Skeletal muscle tissue (tissue), 3 donors: ENCODE measurements at regions not wholly inside any gene's neighbourhood (a gene's known extent, or its start where the extent isn't known, plus 50 kb on each side); places are given as distances from the start of the nearest gene placed in this dataset.

ENCODE experiments used
- H3K27ac ChIP-seq: one replicate; pipeline ENCODE4 v1.7.0; 2013; ENCODE audit warnings: mild to moderate bottlenecking, low read depth, low read length, inconsistent platforms
- H3K27me3 ChIP-seq, 3 donors: one replicate each; pipeline ENCODE4 v1.7.0; 2013; ENCODE audit warnings: low read length in 3 of 3; ENCODE audit not compliant: control insufficient read depth in 3 of 3, insufficient read depth in 3 of 3
- H3K36me3 ChIP-seq, 3 donors: one replicate each; pipeline ENCODE4 v1.7.0; 2013; ENCODE audit warnings: low read length in 3 of 3; ENCODE audit not compliant: control insufficient read depth in 3 of 3, insufficient read depth in 3 of 3
- H3K4me1 ChIP-seq, 3 donors: one replicate each; pipeline ENCODE4 v1.7.0; 2013; ENCODE audit warnings: low read length in 3 of 3, mild to moderate bottlenecking in 3 of 3; ENCODE audit not compliant: control insufficient read depth in 3 of 3, insufficient read depth in 3 of 3
- H3K4me3 ChIP-seq, 3 donors: one replicate each; pipeline ENCODE4 v1.7.0; 2013; ENCODE audit warnings: low read length in 3 of 3
- H3K9ac ChIP-seq, 3 donors: one replicate each; pipeline ENCODE4 v1.7.0; 2013; ENCODE audit warnings: low read length in 3 of 3, mild to moderate bottlenecking in 3 of 3, moderate library complexity in 2 of 3, low read depth in 1 of 3
- H3K9me3 ChIP-seq, 3 donors: one replicate each; pipeline ENCODE4 v1.7.0; 2013; ENCODE audit warnings: low read length in 3 of 3; ENCODE audit not compliant: control insufficient read depth in 3 of 3
- donor health status: Osteomylitis.

GRCh38 chr7:4550117-4550516, 132.0 kb upstream of the FOXK1 start:
- H3K27me3 ChIP-seq = no peaks in the 10 kb centered on the region
- no peaks in the 10 kb centered on the region for H3K4me1 ChIP-seq
- H3K9me3 ChIP-seq = peaks cover 6 to 10% (median 9%) of the 10 kb centered on the region in 3 donors
- no peaks in the 10 kb centered on the region for H3K36me3 ChIP-seq
- H3K9ac ChIP-seq = no peak overlapping the region
- no peak overlapping the region for H3K27ac ChIP-seq
- no peak overlapping the region for H3K4me3 ChIP-seq

DNA sequence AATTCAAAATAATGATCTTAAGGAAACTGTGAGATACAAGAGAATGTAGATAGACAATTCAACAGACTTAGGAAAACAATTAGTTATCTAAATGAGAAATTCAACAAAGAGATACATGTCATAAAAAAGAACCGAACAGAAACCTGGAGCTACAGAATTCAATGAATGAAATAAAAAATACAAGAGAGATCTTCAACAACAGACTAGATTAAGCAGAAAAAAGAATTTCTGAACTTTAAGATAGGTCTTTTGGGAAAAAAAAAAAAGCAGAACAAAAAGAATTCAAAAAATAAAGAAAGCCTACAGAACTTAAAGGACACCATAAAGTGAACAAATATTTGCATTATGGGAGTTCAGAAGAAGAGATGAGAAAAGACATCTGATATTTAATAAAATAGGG, 129.1 kb upstream of the FOXK1 start:
- Histone ChIP-seq H3K9me3 (peaks cover 6 to 10% (median 9%) of the 10 kb centered on the region in 3 donors), H3K9ac (no peak overlapping the region), H3K4me1 (no peaks in the 10 kb centered on the region), H3K4me3 (no peak overlapping the region), H3K27ac (no peak overlapping the region), H3K36me3 (no peaks in the 10 kb centered on the region), H3K27me3 (peaks cover 0 to 3% (median 0%) of the 10 kb centered on the region in 3 donors)

- Histone ChIP-seq H3K27me3 (peaks cover 0 to 3% (median 0%) of the 10 kb centered on the region in 3 donors), H3K27ac (no peak overlapping the region), H3K4me1 (no peaks in the 10 kb centered on the region), H3K4me3 (no peak overlapping the region), H3K9me3 (peaks cover 6 to 9% (median 8%) of the 10 kb centered on the region in 3 donors), H3K36me3 (no peaks in the 10 kb centered on the region), H3K9ac (no peak overlapping the region)
Measured at GRCh38 chr7:4556868-4557793, 125.0 kb upstream of the FOXK1 start.

DNA sequence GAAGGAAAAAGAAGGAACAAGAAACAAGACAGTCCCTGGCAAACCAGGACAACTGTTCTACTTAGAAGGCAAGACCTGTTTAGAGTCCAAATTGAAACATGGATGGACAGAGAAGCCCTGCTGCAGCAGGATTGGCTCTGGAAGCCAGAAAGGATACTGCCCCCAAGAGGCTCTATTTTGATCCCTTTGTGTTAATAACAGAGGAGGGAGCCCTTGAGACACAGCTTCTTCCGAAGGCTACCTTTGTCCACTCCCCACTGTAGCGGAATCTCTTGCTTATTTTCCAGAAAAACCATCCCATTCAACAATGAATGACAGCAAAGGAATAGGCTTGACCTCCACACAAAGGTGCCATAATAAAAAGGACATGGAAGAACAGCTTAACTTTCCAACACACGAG, 120.3 kb upstream of the FOXK1 start:
- no peak overlapping the region for H3K4me3 ChIP-seq
- H3K27me3 ChIP-seq = peaks cover 0 to 8% (median 3%) of the 10 kb centered on the region in 3 donors
- H3K9me3 ChIP-seq = peaks cover 0 to 4% (median 0%) of the 10 kb centered on the region in 3 donors
- no peaks in the 10 kb centered on the region for H3K36me3 ChIP-seq
- H3K27ac ChIP-seq = no peak overlapping the region
- no peaks in the 10 kb centered on the region for H3K4me1 ChIP-seq
- no peak overlapping the region for H3K9ac ChIP-seq

DNA sequence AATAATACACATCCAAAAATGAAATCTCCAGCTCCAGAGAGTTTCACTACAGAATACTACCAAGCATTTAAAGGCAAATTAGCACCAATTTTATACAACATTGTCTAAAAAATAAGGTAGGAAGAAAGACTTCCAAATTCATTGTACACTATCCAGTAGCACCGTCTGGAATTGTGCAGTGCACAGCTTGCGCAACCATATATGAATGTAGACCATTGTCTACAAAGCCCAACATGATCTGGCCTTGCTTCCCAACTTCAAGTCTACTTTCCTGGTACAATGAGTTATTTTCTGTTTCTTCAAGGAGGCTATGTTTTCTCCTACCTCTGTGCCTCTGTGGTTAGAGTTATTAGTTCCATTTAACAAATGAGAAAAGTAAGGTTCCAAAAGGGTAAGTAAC, 115.4 kb upstream of the FOXK1 start:
- peaks cover 0 to 4% (median 0%) of the 10 kb centered on the region in 3 donors for H3K9me3 ChIP-seq
- no peak overlapping the region for H3K4me3 ChIP-seq
- H3K27me3 ChIP-seq = peaks cover 0 to 8% (median 0%) of the 10 kb centered on the region in 3 donors
- no peaks in the 10 kb centered on the region for H3K4me1 ChIP-seq
- H3K27ac ChIP-seq = no peak overlapping the region
- no peak overlapping the region for H3K9ac ChIP-seq
- H3K36me3 ChIP-seq = no peaks in the 10 kb centered on the region

DNA sequence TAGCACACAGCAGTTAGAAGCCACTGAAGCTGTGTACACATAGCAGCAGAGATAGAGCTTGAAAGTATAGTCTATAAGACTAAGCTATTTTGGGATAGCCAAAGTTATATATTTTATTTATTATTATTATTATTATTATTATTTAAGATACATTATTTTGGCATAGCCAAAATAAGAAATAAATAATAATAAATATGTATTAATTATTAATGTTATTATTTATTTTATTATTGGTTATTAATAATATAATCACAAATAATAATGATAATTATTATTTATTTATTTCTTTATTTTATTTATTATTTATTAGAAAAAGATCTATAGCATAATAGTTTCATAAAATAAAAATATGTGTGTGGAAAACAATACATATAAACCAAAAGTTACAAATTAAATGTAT, 107.2 kb upstream of the FOXK1 start:
- Histone ChIP-seq H3K9me3 (no peaks in the 10 kb centered on the region), H3K27ac (no peak overlapping the region)

GRCh38 chr7:4575254-4575653, 106.8 kb upstream of the FOXK1 start:
- H3K9me3 ChIP-seq = no peaks in the 10 kb centered on the region
- H3K27ac ChIP-seq = no peak overlapping the region
- no peak overlapping the region for H3K4me3 ChIP-seq
- no peaks in the 10 kb centered on the region for H3K36me3 ChIP-seq
- no peak overlapping the region for H3K9ac ChIP-seq
- no peaks in the 10 kb centered on the region for H3K27me3 ChIP-seq
- H3K4me1 ChIP-seq = no peaks in the 10 kb centered on the region

More for the DNA sequence above, 107.2 kb upstream of the FOXK1 start:
- no peak overlapping the region for H3K9ac ChIP-seq
- no peaks in the 10 kb centered on the region for H3K27me3 ChIP-seq
- H3K4me3 ChIP-seq = no peak overlapping the region
- no peaks in the 10 kb centered on the region for H3K36me3 ChIP-seq
- no peaks in the 10 kb centered on the region for H3K4me1 ChIP-seq

DNA sequence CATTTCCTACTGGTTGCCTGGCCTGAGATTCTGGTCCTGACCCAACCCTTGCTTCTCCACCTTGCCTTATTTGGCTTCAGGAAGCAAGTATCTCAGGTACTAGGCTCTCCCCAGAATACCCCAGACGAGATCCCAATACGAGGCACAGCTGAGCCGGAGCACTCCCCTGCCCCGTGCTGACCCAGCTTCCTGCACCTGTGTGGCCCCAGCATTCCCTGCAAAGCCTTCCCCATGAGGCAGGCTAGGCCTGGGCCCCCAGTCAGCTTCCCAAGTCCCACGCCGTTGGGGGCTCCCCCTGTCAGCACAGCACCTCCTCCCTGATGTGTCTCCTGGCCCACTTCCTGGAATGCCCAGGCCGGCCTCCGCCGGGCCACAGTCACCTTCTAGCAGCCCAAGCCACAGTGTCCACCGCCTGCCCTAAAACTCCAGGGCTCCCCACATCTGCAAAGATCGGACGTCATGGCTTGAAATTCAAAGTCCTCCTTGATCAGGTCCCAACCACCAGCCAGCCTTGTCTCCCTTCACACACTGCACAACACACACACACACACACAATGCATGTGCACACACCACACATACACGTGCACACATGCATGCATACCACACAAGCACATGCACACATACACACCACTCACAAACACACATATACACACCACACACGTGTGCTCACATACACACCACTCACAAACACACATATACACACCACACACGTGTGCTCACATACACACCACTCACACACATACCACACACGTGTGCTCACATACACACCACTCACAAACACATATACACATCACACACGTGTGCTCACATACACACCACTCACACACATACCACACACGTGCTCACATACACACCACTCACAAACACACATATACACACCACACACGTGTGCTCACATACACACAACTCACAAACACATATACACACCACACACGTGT, 78.9 kb upstream of the FOXK1 start:
- H3K9me3 ChIP-seq = no peaks in the 10 kb centered on the region

GRCh38 chr7:4603843-4604231, 78.3 kb upstream of the FOXK1 start:
- no peaks in the 10 kb centered on the region for H3K4me1 ChIP-seq
- H3K9me3 ChIP-seq = no peaks in the 10 kb centered on the region
- no peaks in the 10 kb centered on the region for H3K27me3 ChIP-seq
- H3K4me3 ChIP-seq = no peak overlapping the region
- H3K36me3 ChIP-seq = no peaks in the 10 kb centered on the region
- no peak overlapping the region for H3K27ac ChIP-seq
- no peak overlapping the region for H3K9ac ChIP-seq

More for the DNA sequence above, 78.9 kb upstream of the FOXK1 start:
- H3K9ac ChIP-seq = no peak overlapping the region
- H3K4me3 ChIP-seq = no peak overlapping the region
- H3K27me3 ChIP-seq = no peaks in the 10 kb centered on the region
- no peak overlapping the region for H3K27ac ChIP-seq
- no peaks in the 10 kb centered on the region for H3K4me1 ChIP-seq
- no peaks in the 10 kb centered on the region for H3K36me3 ChIP-seq
